Adrenal gland (tissue), 9 donors: ENCODE measurements at regions not wholly inside any gene's neighbourhood (a gene's known extent, or its start where the extent isn't known, plus 50 kb on each side); places are given as distances from the start of the nearest gene placed in this dataset.
"Not testable (repeated sequence)": the region's sequence is repeated elsewhere in the genome, so short reads cannot be mapped to it uniquely, and the experiment has no call there.

ENCODE experiments used
- DNase-seq, 7 donors: peaks; one replicate each; pipeline ENCODE4 v3.0.0-alpha.2; 2019 to 2020
- H3K27ac ChIP-seq, 5 donors: fragments of 200-600 bp; sonication (generic) in 4 of 5; 1 replicate in 3 of 5; 2 replicates in 2 of 5; pipeline versions ENCODE4 v1.5.1 to v1.8.0; 2016 to 2020; ENCODE audit warnings: mild to moderate bottlenecking in 1 of 5
- H3K27me3 ChIP-seq: fragments of 200-600 bp; 2 replicates; pipeline ENCODE4 v1.8.0; 2021
- H3K36me3 ChIP-seq, 2 donors: fragments of 200-600 bp; replicated peaks in 1 of 2; 1 replicate in 1 of 2; 2 replicates in 1 of 2; pipeline versions ENCODE4 v1.5.1 to v1.8.0; 2018 to 2022
- H3K4me1 ChIP-seq, 2 donors: fragments of 200-600 bp; replicated peaks in 1 of 2; 1 replicate in 1 of 2; 2 replicates in 1 of 2; pipeline versions ENCODE4 v1.5.1 to v1.8.0; 2018 to 2021
- H3K4me3 ChIP-seq, 4 donors: fragments of 200-600 bp; sonication (generic) in 3 of 4; one replicate each; pipeline ENCODE4 v1.5.1; 2016 to 2018
- H3K9me3 ChIP-seq, 3 donors: fragments of 200-600 bp; sonication (generic) in 1 of 3; replicated peaks in 1 of 3; 1 replicate in 2 of 3; 2 replicates in 1 of 3; pipeline versions ENCODE4 v1.5.1 to v1.8.0; 2016 to 2021
- POLR2A ChIP-seq, 2 donors: fragments of 450-650 bp; IDR thresholded peaks; one replicate each; pipeline ENCODE4 v1.6.1; 2017; ENCODE audit warnings: antibody characterized with exemption in 2 of 2, mild to moderate bottlenecking in 2 of 2, moderate library complexity in 1 of 2
- WGBS, 4 donors: extraction: QIAGEN DNeasy Blood & Tissue Kit in 2 of 4; methylation state at CpG; one replicate each; pipeline versions ENCODE4 v1.1.5 to v1.1.7; 2013 to 2017; 5-methylcytosine and 5-hydroxymethylcytosine counted together
- intact Hi-C, 2 donors: fragments of 100-400 bp; cut with DNase I; formaldehyde crosslinking; loops; one replicate each; pipeline versions ENCODE4 v1.14.1 to v1.15.0; 2022 to 2023
- TF ChIP-seq, protein P1 (sequence below), 6 experiments: fragments of 450-650 bp in 4 of 6; fragments of 200-600 bp in 2 of 6; sonication (generic) in 1 of 6; IDR thresholded peaks; 1 replicate in 5 of 6; 2 replicates in 1 of 6; pipeline versions ENCODE4 v1.5.1 to v1.8.0; 2016 to 2021; ENCODE audit warnings: antibody characterized with exemption in 6 of 6, mild to moderate bottlenecking in 2 of 6, moderate library complexity in 1 of 6
- donor health status: healthy with polysubstance abuse.
- donor health status: Bipolar disorder and iron deficiency.
- donor health status: DM: yes; HTN: yes; CAD: no.
- donor health status: DM: no; HTN: no; CAD: no.
- donor health status: DM: no; HTN: no; CAD: no.

DNA sequence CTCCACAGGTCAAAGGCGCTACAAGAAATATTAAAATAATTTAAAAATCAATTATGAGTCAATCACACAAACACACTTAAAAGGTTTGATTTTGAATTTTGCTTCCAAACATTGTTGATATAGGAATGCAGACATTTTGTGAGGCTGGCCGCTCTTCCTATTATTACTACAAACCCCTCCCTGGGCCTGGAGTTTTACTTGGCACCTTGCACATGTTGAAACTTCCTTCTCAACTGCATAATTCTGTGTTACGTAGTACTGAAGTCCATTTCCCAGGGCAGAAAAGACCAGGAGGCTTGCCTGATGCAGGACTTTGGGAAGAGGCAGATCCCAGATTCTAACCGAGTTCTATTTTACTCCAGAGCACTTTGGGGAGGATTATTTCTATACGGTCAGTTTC is 71.5 kb downstream of the CYTL1 start:
- Histone ChIP-seq H3K9me3 (no peaks in the 10 kb centered on the region), H3K27me3 (no peaks in the 10 kb centered on the region), H3K36me3 (no peaks in the 10 kb centered on the region), H3K27ac (no peak overlapping the region), H3K4me1 (no peaks in the 10 kb centered on the region), H3K4me3 (no peak overlapping the region)
- intact Hi-C loops, result no loop called here
- TF ChIP-seq, protein P1, sequence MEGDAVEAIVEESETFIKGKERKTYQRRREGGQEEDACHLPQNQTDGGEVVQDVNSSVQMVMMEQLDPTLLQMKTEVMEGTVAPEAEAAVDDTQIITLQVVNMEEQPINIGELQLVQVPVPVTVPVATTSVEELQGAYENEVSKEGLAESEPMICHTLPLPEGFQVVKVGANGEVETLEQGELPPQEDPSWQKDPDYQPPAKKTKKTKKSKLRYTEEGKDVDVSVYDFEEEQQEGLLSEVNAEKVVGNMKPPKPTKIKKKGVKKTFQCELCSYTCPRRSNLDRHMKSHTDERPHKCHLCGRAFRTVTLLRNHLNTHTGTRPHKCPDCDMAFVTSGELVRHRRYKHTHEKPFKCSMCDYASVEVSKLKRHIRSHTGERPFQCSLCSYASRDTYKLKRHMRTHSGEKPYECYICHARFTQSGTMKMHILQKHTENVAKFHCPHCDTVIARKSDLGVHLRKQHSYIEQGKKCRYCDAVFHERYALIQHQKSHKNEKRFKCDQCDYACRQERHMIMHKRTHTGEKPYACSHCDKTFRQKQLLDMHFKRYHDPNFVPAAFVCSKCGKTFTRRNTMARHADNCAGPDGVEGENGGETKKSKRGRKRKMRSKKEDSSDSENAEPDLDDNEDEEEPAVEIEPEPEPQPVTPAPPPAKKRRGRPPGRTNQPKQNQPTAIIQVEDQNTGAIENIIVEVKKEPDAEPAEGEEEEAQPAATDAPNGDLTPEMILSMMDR (IDR thresholded peaks at IDR 0.05), result no peak
- no peak for TF ChIP-seq POLR2A (IDR thresholded peaks at IDR 0.05)
- no peak for DNase-seq
- WGBS, 4 donors, result 71 to 76% (median 74%) methylated on average over 5 of the region's 5 CpGs

DNA sequence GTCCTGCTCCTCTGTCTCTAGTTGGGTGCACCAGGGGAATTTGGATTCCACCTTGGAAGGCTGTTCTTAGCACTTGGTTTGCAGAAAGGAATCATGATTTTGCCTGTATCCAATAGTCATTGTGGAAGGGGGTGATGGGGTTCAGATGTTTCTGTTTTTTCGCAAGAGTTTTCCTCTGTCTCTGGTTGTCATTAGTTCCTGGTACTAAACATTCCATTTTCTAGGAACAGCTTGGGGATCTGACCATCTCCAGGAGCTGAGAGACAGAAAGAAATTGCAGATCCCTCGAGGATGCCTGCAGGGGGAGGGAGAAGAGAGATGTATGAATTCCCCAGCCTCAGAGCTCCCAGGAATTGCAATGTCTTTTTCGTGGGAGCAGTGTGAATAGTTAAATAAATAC is 70.9 kb downstream of the CYTL1 start:
- no peak for DNase-seq
- no peak for TF ChIP-seq POLR2A (IDR thresholded peaks at IDR 0.05)
- TF ChIP-seq, protein P1 (IDR thresholded peaks at IDR 0.05), result no peak
- no peaks in the 10 kb centered on the region for H3K36me3 ChIP-seq
- intact Hi-C loops, result no loop called here
- no peak overlapping the region for H3K4me3 ChIP-seq
- H3K27ac ChIP-seq, result no peak overlapping the region
- no peaks in the 10 kb centered on the region for H3K27me3 ChIP-seq
- no peaks in the 10 kb centered on the region for H3K4me1 ChIP-seq
- H3K9me3 ChIP-seq, result peaks cover 0 to under 1% (median 0%) of the 10 kb centered on the region in 3 donors
- 52 to 54% (median 52%) methylated on average over 3 of the region's 3 CpGs for WGBS, 4 donors

DNA sequence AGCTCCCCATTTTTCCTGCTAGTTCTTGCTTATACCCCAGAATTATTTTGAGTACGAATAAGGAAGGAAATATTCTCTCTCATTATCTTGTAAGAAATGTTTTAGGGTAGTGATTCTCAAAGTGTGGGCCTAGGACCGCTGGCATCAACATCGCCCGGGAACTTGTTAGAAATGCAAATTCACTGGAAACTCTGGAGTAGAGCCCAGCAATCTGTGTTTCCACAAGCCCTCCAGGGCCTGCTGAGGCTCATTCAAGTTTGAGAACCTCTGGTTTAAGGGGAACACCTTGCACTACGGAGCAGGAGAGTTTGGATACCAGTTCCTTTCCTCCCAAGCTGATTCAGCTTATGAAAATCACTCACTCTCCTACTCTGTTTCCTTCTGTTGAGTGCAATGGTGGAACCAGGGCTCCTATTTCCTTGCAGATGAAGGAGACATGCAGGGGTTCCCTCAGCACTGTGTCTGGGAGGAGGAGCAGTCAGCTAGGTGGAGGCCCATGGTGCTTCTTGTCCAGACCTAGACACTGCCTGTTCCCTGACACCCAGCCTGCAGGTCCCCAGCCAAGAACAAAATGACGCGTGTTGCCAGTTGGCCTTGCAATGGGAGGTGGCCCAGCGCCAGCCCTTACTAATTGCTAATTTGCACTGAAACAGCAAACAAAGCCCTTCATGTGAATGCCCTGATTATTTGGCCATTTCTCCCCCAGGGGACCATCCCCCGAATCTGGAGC is 68.5 kb downstream of the CYTL1 start:
- no peak for DNase-seq
- intact Hi-C loops, result no loop called here
- Histone ChIP-seq H3K9me3 (peaks cover 0 to 4% (median 0%) of the 10 kb centered on the region in 3 donors), H3K4me1 (no peaks in the 10 kb centered on the region), H3K27me3 (no peaks in the 10 kb centered on the region), H3K36me3 (no peaks in the 10 kb centered on the region), H3K27ac (no peak overlapping the region), H3K4me3 (no peak overlapping the region)
- TF ChIP-seq, protein P1 (IDR thresholded peaks at IDR 0.05), result no peak
- TF ChIP-seq POLR2A (IDR thresholded peaks at IDR 0.05), result no peak
- WGBS, 4 donors, result 70 to 78% (median 74%) methylated on average over 8 to 9 of the region's 9 CpGs

DNA sequence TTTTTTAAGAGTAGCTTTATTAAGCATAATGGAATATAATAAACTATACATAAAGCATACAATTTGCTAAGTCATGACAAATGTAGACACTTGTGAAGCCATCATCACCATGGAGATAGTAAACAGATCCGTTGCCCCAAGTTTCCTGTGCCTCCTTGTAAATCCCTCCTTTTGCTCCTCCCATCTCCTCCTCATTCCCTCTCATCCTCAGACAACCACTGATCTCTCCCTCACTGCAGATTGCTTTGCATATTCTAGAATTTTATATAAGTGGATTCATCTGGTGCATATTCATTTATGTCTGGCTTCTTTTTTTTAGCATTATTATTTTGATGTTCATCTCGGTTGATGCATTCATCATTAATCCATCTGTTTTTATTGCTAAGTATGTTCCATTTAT is 67.0 kb downstream of the CYTL1 start:
- WGBS, 4 donors, result 65 to 73% (median 67%) methylated on average over 2 of the region's 2 CpGs
- intact Hi-C loops, result no loop called here
- H3K27me3 ChIP-seq, result no peaks in the 10 kb centered on the region

DNA sequence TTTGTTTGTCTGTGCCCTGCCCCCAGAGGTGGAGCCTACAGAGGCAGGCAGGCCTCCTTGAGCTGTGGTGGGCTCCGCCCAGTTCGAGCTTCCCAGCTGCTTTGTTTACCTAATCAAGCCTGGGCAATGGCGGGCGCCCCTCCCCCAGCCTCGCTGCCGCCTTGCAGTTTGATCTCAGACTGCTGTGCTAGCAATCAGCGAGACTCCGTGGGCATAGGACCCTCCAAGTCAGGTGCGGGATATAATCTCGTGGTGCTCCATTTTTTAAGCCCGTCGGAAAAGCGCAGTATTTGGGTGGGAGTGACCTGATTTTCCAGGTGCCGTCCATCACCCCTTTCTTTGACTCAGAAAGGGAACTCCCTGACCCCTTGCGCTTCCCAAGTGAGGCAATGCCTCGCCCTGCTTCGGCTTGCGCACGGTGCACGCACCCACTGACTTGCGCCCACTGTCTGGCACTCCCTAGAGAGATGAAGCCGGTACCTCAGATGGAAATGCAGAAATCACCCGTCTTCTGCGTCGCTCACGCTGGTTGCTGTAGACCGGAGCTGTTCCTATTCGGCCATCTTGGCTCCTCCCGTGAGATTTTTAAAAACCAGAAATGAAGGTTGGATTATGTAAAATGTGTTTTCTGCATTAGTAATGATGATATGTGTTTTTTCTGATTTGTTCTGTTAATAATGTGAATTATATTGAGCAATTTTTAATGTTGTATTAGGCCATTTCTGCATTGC is 59.7 kb downstream of the CYTL1 start:
- intact Hi-C loops, DNase-seq, H3K4me1 ChIP-seq, H3K36me3 ChIP-seq, H3K27me3 ChIP-seq, H3K27ac ChIP-seq, H3K4me3 ChIP-seq: not testable (repeated sequence)
- WGBS, 4 donors, result 91 to 95% (median 93%) methylated on average over 19 to 23 of the region's 29 CpGs
- H3K9me3 ChIP-seq, result peaks cover 0 to 15% (median 6%) of the 10 kb centered on the region in 3 donors

More for the DNA sequence above, 67.0 kb downstream of the CYTL1 start:
- no peak overlapping the region for H3K4me3 ChIP-seq
- H3K4me1 ChIP-seq, result no peaks in the 10 kb centered on the region
- H3K27ac ChIP-seq, result no peak overlapping the region
- H3K36me3 ChIP-seq, result no peaks in the 10 kb centered on the region
- peaks cover 0 to 4% (median 0%) of the 10 kb centered on the region in 3 donors for H3K9me3 ChIP-seq
- no peak for DNase-seq
- TF ChIP-seq POLR2A (IDR thresholded peaks at IDR 0.05), result no peak
- TF ChIP-seq, protein P1 (IDR thresholded peaks at IDR 0.05), result no peak
